Smooth muscle cell (in vitro differentiated cells): ENCODE measurements at regions not wholly inside any gene's neighbourhood (a gene's known extent, or its start where the extent isn't known, plus 50 kb on each side); places are given as distances from the start of the nearest gene placed in this dataset.

Experiments used
- DNase-seq: peaks from one replicate; lab custom pipeline; 2025; ENCODE audit not compliant: unreplicated experiment; lab: John Stamatoyannopoulos, UW
- H2AFZ ChIP-seq: fragments of 200-600 bp; sonication (generic); 2 replicates; pipeline ENCODE4 v1.6.0; 2016; ENCODE audit warnings: antibody characterized with exemption, low read depth, mild to moderate bottlenecking
- H3F3A ChIP-seq: fragments of 200-600 bp; sonication (generic); 2 replicates; pipeline ENCODE4 v1.6.0; 2017; ENCODE audit warnings: antibody characterized with exemption, low read depth
- H3K27ac ChIP-seq: fragments of 200-600 bp; sonication (generic); 2 replicates; pipeline ENCODE4 v1.5.1; 2016; ENCODE audit warnings: low read depth, mild to moderate bottlenecking
- H3K27me3 ChIP-seq: fragments of 200-600 bp; sonication (generic); 2 replicates; pipeline ENCODE4 v1.6.1; 2016; ENCODE audit warnings: low read depth, mild to moderate bottlenecking
- H3K36me3 ChIP-seq: fragments of 200-600 bp; sonication (generic); 2 replicates; pipeline ENCODE4 v1.5.1; 2016; ENCODE audit warnings: low read depth
- H3K4me1 ChIP-seq: fragments of 200-600 bp; sonication (generic); 2 replicates; pipeline ENCODE4 v1.5.1; 2016; ENCODE audit warnings: low read depth
- H3K4me2 ChIP-seq: fragments of 200-600 bp; sonication (generic); 2 replicates; pipeline ENCODE4 v1.6.0; 2016; ENCODE audit warnings: mild to moderate bottlenecking
- H3K4me3 ChIP-seq: fragments of 200-600 bp; sonication (generic); 2 replicates; pipeline ENCODE4 v1.5.1; 2016; ENCODE audit warnings: mild to moderate bottlenecking
- H3K79me2 ChIP-seq: fragments of 200-600 bp; sonication (generic); 2 replicates; pipeline ENCODE4 v1.6.0; 2016; ENCODE audit warnings: low read depth, mild to moderate bottlenecking
- H3K9ac ChIP-seq: fragments of 200-600 bp; sonication (generic); 2 replicates; pipeline ENCODE4 v1.6.0; 2016; ENCODE audit warnings: low read depth
- H3K9me3 ChIP-seq: fragments of 200-600 bp; sonication (generic); replicated peaks from 2 replicates; pipeline ENCODE4 v1.5.1; 2016; ENCODE audit warnings: low read depth
- H4K20me1 ChIP-seq: fragments of 200-600 bp; sonication (generic); 2 replicates; pipeline ENCODE4 v1.6.0; 2016; ENCODE audit warnings: low read depth
- CTCF ChIP-seq: fragments of 200-600 bp; sonication (generic); IDR thresholded peaks from 2 replicates; pipeline ENCODE4 v1.5.1; 2017; ENCODE audit warnings: borderline replicate concordance, mild to moderate bottlenecking, antibody characterized with exemption; ENCODE audit not compliant: insufficient read depth, poor library complexity, severe bottlenecking
- WGBS: methylation state at CpG from one replicate; pipeline ENCODE4 v1.1.7; 2016; ENCODE audit warnings: low lambda C conversion rate; 5-methylcytosine and 5-hydroxymethylcytosine counted together

GRCh38 chr2:15816674-15817406, 123.5 kb upstream of the MYCN start:
- Histone ChIP-seq H3K27ac (no peak overlapping the region), H2AFZ (no peak overlapping the region), H3K27me3 (no peaks in the 10 kb centered on the region), H3K4me2 (no peak overlapping the region), H3K4me3 (no peak overlapping the region), H3K36me3 (no peaks in the 10 kb centered on the region), H3K9ac (no peak overlapping the region), H4K20me1 (no peaks in the 10 kb centered on the region), H3K79me2 (no peaks in the 10 kb centered on the region), H3F3A (peaks cover 8% of the 10 kb centered on the region), H3K4me1 (peaks cover 17% of the 10 kb centered on the region), H3K9me3 (no peaks in the 10 kb centered on the region)
- TF ChIP-seq CTCF, result no peak
- no peak for DNase-seq
- 83% methylated on average over 9 of the region's 9 CpGs for WGBS

GRCh38 chr2:15817748-15818147, 122.6 kb upstream of the MYCN start:
- Histone ChIP-seq H2AFZ (no peak overlapping the region), H3F3A (peaks cover 8% of the 10 kb centered on the region), H3K27ac (no peak overlapping the region), H3K4me2 (no peak overlapping the region), H3K36me3 (no peaks in the 10 kb centered on the region), H3K27me3 (no peaks in the 10 kb centered on the region), H3K4me1 (peaks cover 17% of the 10 kb centered on the region), H4K20me1 (no peaks in the 10 kb centered on the region), H3K4me3 (no peak overlapping the region), H3K9ac (no peak overlapping the region), H3K79me2 (no peaks in the 10 kb centered on the region), H3K9me3 (no peaks in the 10 kb centered on the region)
- TF ChIP-seq CTCF, result no peak
- 74% methylated on average over 6 of the region's 6 CpGs for WGBS
- DNase-seq, result no peak

- 60% methylated on average over 14 of the region's 14 CpGs for WGBS
- Histone ChIP-seq H3K9me3 (no peaks in the 10 kb centered on the region), H3K79me2 (no peaks in the 10 kb centered on the region), H3K4me2 (no peak overlapping the region), H3K27me3 (no peaks in the 10 kb centered on the region), H2AFZ (no peak overlapping the region), H3F3A (peaks cover 8% of the 10 kb centered on the region), H3K4me3 (no peak overlapping the region), H3K4me1 (peaks cover 17% of the 10 kb centered on the region), H3K36me3 (no peaks in the 10 kb centered on the region), H3K27ac (no peak overlapping the region), H4K20me1 (no peaks in the 10 kb centered on the region), H3K9ac (no peak overlapping the region)
- DNase-seq, result no peak
- no peak for TF ChIP-seq CTCF
Observed at GRCh38 chr2:15818318-15818753, 122.0 kb upstream of the MYCN start.

- Histone ChIP-seq H3K27me3 (no peaks in the 10 kb centered on the region), H3K9me3 (no peaks in the 10 kb centered on the region), H2AFZ (no peak overlapping the region), H3F3A (peaks cover 8% of the 10 kb centered on the region), H3K4me3 (no peak overlapping the region), H3K36me3 (no peaks in the 10 kb centered on the region), H3K79me2 (no peaks in the 10 kb centered on the region), H4K20me1 (no peaks in the 10 kb centered on the region), H3K4me1 (peaks cover 17% of the 10 kb centered on the region), H3K9ac (no peak overlapping the region), H3K27ac (no peak overlapping the region), H3K4me2 (no peak overlapping the region)
- WGBS, result 95% methylated on average over 2 of the region's 2 CpGs
- no peak for TF ChIP-seq CTCF
- no peak for DNase-seq
Observed at GRCh38 chr2:15818881-15819280, 121.5 kb upstream of the MYCN start.
